ENCODE measurements at regions not wholly inside any gene's neighbourhood (a gene's known extent, or its start where the extent isn't known, plus 50 kb on each side); places are given as distances from the start of the nearest gene placed in this dataset.
"Not testable (repeated sequence)": the region's sequence is repeated elsewhere in the genome, so short reads cannot be mapped to it uniquely, and the experiment has no call there.

- TF ChIP-seq POLR2A (IDR thresholded peaks at IDR 0.05) (no peak), POLR2AphosphoS5 (IDR thresholded peaks at IDR 0.05) (no peak), CTCF (IDR thresholded peaks at IDR 0.05) (no peak), EP300 (IDR thresholded peaks at IDR 0.05) (no peak)
- WGBS, result 52% methylated on average over 2 of the region's 2 CpGs
- H3K36me3 ChIP-seq, result no peaks in the 10 kb centered on the region
Observed at GRCh38 chr3:46576-46975, 150.0 kb upstream of the CHL1 start.

DNA sequence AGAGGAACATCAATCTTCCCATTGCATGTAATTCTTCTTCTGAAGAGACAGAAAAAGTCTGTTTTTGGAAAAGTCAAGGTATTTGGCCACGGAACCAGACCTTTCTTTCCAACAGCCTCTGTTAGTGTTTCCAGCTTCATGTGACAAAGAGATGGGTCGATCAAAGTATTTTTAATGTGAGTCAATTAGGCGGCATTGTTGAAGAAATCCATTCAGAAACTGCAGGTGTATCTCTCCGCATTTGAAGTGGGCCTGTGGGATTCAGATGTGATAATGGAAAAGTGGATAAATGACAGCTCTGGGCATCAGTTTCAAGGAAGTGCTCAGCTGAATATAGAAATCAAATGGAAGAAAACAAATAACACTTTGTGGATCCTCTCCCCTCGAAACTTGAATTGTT, 143.1 kb upstream of the CHL1 start:
- DNase-seq (ENCODE audit: low spot score in 2 of 2); H3K4me3 ChIP-seq; H3K27me3 ChIP-seq; H3K27ac ChIP-seq; H3K9me3 ChIP-seq; H3K4me1 ChIP-seq; H3K36me3 ChIP-seq: not testable (repeated sequence)
- WGBS, result 79% methylated on average over 5 of the region's 5 CpGs

More at GRCh38 chr3:46576-46975, 150.0 kb upstream of the CHL1 start:
- no peaks in the 10 kb centered on the region for H3K27me3 ChIP-seq
- H3K4me1 ChIP-seq, result no peaks in the 10 kb centered on the region
- H3K27ac ChIP-seq, result no peak overlapping the region
- no peak overlapping the region for H3K4me3 ChIP-seq
- no peak for DNase-seq (ENCODE audit: low spot score in 2 of 2)
- peaks cover 2% of the 10 kb centered on the region for H3K9me3 ChIP-seq

- H3K27me3 ChIP-seq, result no peaks in the 10 kb centered on the region
- no peak overlapping the region for H3K27ac ChIP-seq
- no peak overlapping the region for H3K4me3 ChIP-seq
- DNase-seq (ENCODE audit: low spot score in 2 of 2), result no peak
- TF ChIP-seq CTCF (IDR thresholded peaks at IDR 0.05), result no peak
- TF ChIP-seq POLR2AphosphoS5 (IDR thresholded peaks at IDR 0.05), result no peak
- no peak for TF ChIP-seq EP300 (IDR thresholded peaks at IDR 0.05)
- TF ChIP-seq POLR2A (IDR thresholded peaks at IDR 0.05), result no peak
- H3K36me3 ChIP-seq, result no peaks in the 10 kb centered on the region
- H3K4me1 ChIP-seq, result no peaks in the 10 kb centered on the region
- H3K9me3 ChIP-seq, result peaks cover 4% of the 10 kb centered on the region
- 71% methylated on average over 5 of the region's 5 CpGs for WGBS
Observed at GRCh38 chr3:54240-54639, 142.3 kb upstream of the CHL1 start.

DNA sequence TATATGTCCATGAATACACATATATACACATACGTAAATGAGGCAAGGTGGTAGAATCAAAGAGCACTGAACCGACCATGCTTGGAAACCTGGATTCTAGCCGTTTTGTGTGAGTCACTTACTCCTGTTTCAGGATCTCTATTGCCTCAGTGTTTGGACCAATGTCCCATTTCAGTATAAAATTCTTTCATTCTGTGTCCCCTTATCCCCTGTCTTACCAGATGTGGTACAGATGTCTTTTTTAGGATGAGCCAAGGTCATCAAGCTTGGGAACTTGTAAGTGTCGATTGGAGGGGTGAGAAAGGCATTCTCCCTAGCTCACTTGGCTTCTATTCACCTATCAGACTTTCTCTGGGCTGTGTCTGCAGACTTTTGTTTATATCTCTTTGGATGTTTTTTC, 139.9 kb upstream of the CHL1 start:
- Histone ChIP-seq H3K36me3 (no peaks in the 10 kb centered on the region), H3K9me3 (peaks cover under 1% of the 10 kb centered on the region), H3K27ac (no peak overlapping the region), H3K4me1 (no peaks in the 10 kb centered on the region), H3K27me3 (no peaks in the 10 kb centered on the region), H3K4me3 (no peak overlapping the region)
- no peak for DNase-seq (ENCODE audit: low spot score in 2 of 2)
- 68% methylated on average over 4 of the region's 4 CpGs for WGBS
- TF ChIP-seq POLR2A (IDR thresholded peaks at IDR 0.05), result no peak
- no peak for TF ChIP-seq POLR2AphosphoS5 (IDR thresholded peaks at IDR 0.05)
- TF ChIP-seq CTCF (IDR thresholded peaks at IDR 0.05), result no peak

DNA sequence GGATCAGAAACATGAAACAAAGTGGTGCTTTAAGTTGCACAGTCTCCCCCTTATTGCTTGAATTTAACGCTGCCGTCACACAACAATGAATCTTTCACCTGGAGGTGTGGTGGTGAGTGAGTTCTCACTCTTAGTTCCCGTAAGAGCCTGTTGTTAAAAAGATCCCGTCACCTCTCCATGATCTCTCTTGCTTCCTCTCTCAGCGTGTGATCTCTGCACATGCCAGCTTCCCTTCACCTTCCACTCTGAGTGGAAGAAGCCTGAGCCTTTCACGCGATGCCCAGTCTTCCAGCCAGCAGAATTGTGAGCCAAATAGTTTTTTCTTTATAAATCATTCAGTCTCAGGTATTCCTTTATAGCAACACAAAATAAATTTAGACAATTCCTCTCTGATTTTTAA, 136.7 kb upstream of the CHL1 start:
- DNase-seq (ENCODE audit: low spot score in 2 of 2), result no peak
- WGBS, result 75% methylated on average over 7 of the region's 7 CpGs
- Histone ChIP-seq H3K27me3 (no peaks in the 10 kb centered on the region), H3K36me3 (no peaks in the 10 kb centered on the region), H3K4me3 (no peak overlapping the region), H3K27ac (no peak overlapping the region), H3K9me3 (no peaks in the 10 kb centered on the region), H3K4me1 (peaks cover 6% of the 10 kb centered on the region)
- TF ChIP-seq EP300 (IDR thresholded peaks at IDR 0.05) (no peak), CTCF (IDR thresholded peaks at IDR 0.05) (no peak), POLR2AphosphoS5 (IDR thresholded peaks at IDR 0.05) (no peak), POLR2A (IDR thresholded peaks at IDR 0.05) (no peak)

DNA sequence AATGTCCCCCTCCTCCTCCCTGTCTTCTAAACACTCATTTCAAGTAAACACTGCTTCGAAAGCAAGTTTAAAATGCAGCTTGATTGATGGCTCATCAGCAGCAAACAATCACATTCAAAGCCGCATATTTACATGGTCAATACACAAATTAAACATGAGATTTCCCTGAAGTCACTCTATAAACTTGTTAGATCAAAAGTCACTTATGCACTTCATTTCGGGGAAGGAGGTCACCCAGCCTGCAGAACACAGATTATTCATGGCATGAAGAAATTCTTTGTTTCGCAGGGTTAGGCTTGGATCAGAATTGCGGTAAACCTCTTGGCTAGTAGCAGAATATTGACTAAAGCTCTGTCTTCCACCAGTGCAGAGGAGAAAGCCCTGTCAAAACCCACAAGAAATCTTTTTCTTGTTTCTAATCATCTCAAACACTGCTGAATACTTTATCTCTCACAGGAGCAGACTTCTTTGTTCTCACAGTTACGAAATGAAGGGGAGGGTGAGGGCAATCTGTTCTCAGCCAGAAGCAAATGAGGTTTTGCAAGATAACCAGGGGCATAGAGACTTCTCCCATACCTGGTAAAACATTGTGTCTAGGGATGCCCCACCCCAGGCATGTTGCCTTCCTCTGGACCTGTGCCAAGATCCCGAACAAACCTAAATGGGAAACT, 133.3 kb upstream of the CHL1 start:
- H3K27me3 ChIP-seq, result no peaks in the 10 kb centered on the region
- H3K4me1 ChIP-seq, result peaks cover 6% of the 10 kb centered on the region
- WGBS, result 62% methylated on average over 7 of the region's 7 CpGs
- no peaks in the 10 kb centered on the region for H3K9me3 ChIP-seq
- no peak for DNase-seq (ENCODE audit: low spot score in 2 of 2)
- H3K27ac ChIP-seq, result no peak overlapping the region
- TF ChIP-seq POLR2AphosphoS5 (IDR thresholded peaks at IDR 0.05) (no peak), CTCF (IDR thresholded peaks at IDR 0.05) (no peak)
- no peak overlapping the region for H3K4me3 ChIP-seq
- H3K36me3 ChIP-seq, result no peaks in the 10 kb centered on the region

All from suprapubic skin (tissue), 4 donors.